ENCODE measurements at regions not wholly inside any gene's neighbourhood (a gene's known extent, or its start where the extent isn't known, plus 50 kb on each side); places are given as distances from the start of the nearest gene placed in this dataset.

DNA sequence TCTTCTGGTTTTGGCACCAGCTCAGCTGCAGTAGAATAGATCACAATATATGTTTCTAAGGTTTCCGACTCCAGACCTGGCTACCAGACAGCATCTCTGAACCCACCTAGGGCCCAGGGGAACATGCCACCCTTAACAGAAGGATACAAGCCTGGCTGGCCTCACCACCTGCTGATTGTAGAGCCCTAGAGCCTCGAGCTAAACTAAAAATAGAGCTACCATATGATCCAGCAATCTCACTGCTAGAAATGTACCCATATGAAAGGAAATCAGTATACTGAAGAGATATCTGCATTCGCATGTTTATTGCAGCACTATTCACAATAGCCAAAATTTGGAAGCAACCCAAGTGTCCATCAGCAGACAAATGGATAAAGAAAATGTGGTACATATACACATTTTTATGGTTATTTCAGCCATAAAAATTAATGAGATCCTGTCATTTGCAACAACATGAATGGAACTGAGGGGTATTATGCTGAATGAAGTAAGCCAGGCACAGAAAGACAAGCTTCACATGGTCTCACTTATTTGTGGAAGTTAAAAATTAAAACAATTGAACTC lies 242.4 kb upstream of the SLC39A10 start:
- Histone ChIP-seq H3K4me2 (ENCODE audit: low read length) (no peak overlapping the region), H3K27ac (ENCODE audit: low read depth, low read length) (no peak overlapping the region), H2AFZ (ENCODE audit: low read depth, low read length) (no peak overlapping the region), H3K4me3 (ENCODE audit: insufficient read depth, low read depth, low read length) (no peak overlapping the region), H4K20me1 (ENCODE audit: insufficient read depth, low read length) (no peaks in the 10 kb centered on the region), H3K9me3 (ENCODE audit: insufficient read depth, low read depth, low read length) (no peaks in the 10 kb centered on the region), H3K4me1 (ENCODE audit: insufficient read depth, low read length) (peaks cover 2% of the 10 kb centered on the region), H3K79me2 (ENCODE audit: insufficient read depth, low read length) (no peaks in the 10 kb centered on the region), H3K27me3 (ENCODE audit: insufficient read depth, low read length) (no peaks in the 10 kb centered on the region), H3K9ac (ENCODE audit: low read length) (no peak overlapping the region), H3K36me3 (ENCODE audit: insufficient read depth, low read length) (no peaks in the 10 kb centered on the region)
- no peak overlapping the region for H3K4me3 Mint-ChIP-seq (ENCODE audit: unreplicated experiment)
- TF ChIP-seq, protein P1, sequence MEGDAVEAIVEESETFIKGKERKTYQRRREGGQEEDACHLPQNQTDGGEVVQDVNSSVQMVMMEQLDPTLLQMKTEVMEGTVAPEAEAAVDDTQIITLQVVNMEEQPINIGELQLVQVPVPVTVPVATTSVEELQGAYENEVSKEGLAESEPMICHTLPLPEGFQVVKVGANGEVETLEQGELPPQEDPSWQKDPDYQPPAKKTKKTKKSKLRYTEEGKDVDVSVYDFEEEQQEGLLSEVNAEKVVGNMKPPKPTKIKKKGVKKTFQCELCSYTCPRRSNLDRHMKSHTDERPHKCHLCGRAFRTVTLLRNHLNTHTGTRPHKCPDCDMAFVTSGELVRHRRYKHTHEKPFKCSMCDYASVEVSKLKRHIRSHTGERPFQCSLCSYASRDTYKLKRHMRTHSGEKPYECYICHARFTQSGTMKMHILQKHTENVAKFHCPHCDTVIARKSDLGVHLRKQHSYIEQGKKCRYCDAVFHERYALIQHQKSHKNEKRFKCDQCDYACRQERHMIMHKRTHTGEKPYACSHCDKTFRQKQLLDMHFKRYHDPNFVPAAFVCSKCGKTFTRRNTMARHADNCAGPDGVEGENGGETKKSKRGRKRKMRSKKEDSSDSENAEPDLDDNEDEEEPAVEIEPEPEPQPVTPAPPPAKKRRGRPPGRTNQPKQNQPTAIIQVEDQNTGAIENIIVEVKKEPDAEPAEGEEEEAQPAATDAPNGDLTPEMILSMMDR (IDR thresholded peaks at IDR 0.05; ENCODE audit: insufficient read depth, low read depth, low read length): no peak
- TF ChIP-seq EZH2 (IDR thresholded peaks at IDR 0.05; ENCODE audit: insufficient read depth, low read length): no peak
- no peaks in the 10 kb centered on the region for H3K9me3 Mint-ChIP-seq (ENCODE audit: unreplicated experiment)
- no peaks in the 10 kb centered on the region for H3K27me3 Mint-ChIP-seq (ENCODE audit: low read depth, unreplicated experiment)
- DNase-seq (ENCODE audit: low read depth) (no peak), FAIRE-seq (no peak)
- no peaks in the 10 kb centered on the region for H3K36me3 Mint-ChIP-seq (ENCODE audit: low read depth, unreplicated experiment)
- H3K4me1 Mint-ChIP-seq (ENCODE audit: low read depth, unreplicated experiment): peaks cover 5% of the 10 kb centered on the region
- H3K27ac Mint-ChIP-seq (ENCODE audit: unreplicated experiment): no peak overlapping the region

DNA sequence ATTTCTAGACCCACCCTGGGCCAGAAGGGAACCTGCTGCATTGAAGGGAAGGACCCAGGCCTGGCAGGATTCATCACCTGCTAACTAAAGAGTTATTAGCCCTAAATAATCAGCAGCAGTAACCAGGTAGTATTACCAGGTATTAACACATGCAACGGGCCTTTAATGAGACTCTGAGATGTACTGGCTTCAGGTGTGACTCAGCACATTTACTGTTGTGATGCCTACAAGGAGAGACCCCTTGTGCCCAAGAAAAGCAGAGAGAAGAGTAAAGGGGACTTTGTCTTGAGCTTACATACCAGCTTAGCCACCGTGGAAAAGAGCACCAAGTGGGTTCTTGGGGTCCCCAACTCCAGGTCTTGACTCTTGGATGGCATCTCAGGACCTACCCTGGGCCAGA lies 243.1 kb upstream of the SLC39A10 start:
- no peaks in the 10 kb centered on the region for H3K9me3 Mint-ChIP-seq (ENCODE audit: unreplicated experiment)
- Histone ChIP-seq H3K4me3 (ENCODE audit: insufficient read depth, low read depth, low read length) (no peak overlapping the region), H2AFZ (ENCODE audit: low read depth, low read length) (no peak overlapping the region), H3K9ac (ENCODE audit: low read length) (no peak overlapping the region), H3K27me3 (ENCODE audit: insufficient read depth, low read length) (no peaks in the 10 kb centered on the region), H3K4me1 (ENCODE audit: insufficient read depth, low read length) (peaks cover 2% of the 10 kb centered on the region), H3K9me3 (ENCODE audit: insufficient read depth, low read depth, low read length) (no peaks in the 10 kb centered on the region), H3K4me2 (ENCODE audit: low read length) (no peak overlapping the region), H3K79me2 (ENCODE audit: insufficient read depth, low read length) (no peaks in the 10 kb centered on the region), H3K27ac (ENCODE audit: low read depth, low read length) (no peak overlapping the region), H3K36me3 (ENCODE audit: insufficient read depth, low read length) (no peaks in the 10 kb centered on the region), H4K20me1 (ENCODE audit: insufficient read depth, low read length) (no peaks in the 10 kb centered on the region)
- TF ChIP-seq, protein P1 (IDR thresholded peaks at IDR 0.05; ENCODE audit: insufficient read depth, low read depth, low read length): no peak
- no peak for TF ChIP-seq EZH2 (IDR thresholded peaks at IDR 0.05; ENCODE audit: insufficient read depth, low read length)
- H3K4me1 Mint-ChIP-seq (ENCODE audit: low read depth, unreplicated experiment): peaks cover 5% of the 10 kb centered on the region
- H3K27me3 Mint-ChIP-seq (ENCODE audit: low read depth, unreplicated experiment): no peaks in the 10 kb centered on the region
- peak overlapping the region; percentile 58 for H3K27ac Mint-ChIP-seq (ENCODE audit: unreplicated experiment)
- no peak overlapping the region for H3K4me3 Mint-ChIP-seq (ENCODE audit: unreplicated experiment)
- no peak for DNase-seq (ENCODE audit: low read depth)
- no peaks in the 10 kb centered on the region for H3K36me3 Mint-ChIP-seq (ENCODE audit: low read depth, unreplicated experiment)
- no peak for FAIRE-seq

DNA sequence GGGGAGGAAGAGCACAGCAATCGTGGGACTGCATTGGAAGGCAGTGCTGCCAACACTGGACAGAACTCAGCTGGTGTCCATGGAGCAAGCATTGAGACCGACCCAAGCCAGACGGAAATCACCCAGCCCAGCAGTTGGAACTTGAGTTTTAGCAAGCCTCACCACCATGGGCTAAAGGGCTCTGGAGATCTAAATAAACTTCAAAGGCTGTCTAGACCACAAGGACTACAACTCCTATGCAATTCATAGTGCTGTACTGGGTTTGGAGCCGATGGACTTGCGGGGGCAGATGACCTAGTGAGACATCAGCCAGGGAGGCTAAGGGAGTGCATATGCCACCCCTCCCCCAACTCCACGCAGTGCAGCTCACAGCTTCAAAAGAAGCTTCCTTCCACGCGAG lies 243.6 kb upstream of the SLC39A10 start:
- no peak overlapping the region for H3K9ac ChIP-seq (ENCODE audit: low read length)
- no peaks in the 10 kb centered on the region for H4K20me1 ChIP-seq (ENCODE audit: insufficient read depth, low read length)
- H3K36me3 ChIP-seq (ENCODE audit: insufficient read depth, low read length): no peaks in the 10 kb centered on the region
- H2AFZ ChIP-seq (ENCODE audit: low read depth, low read length): no peak overlapping the region
- H3K4me1 Mint-ChIP-seq (ENCODE audit: low read depth, unreplicated experiment): peaks cover 5% of the 10 kb centered on the region
- no peak overlapping the region for H3K27ac ChIP-seq (ENCODE audit: low read depth, low read length)
- no peak overlapping the region for H3K4me2 ChIP-seq (ENCODE audit: low read length)
- H3K27ac Mint-ChIP-seq (ENCODE audit: unreplicated experiment): no peak overlapping the region
- TF ChIP-seq, protein P1 (IDR thresholded peaks at IDR 0.05; ENCODE audit: insufficient read depth, low read depth, low read length): no peak
- TF ChIP-seq EZH2 (IDR thresholded peaks at IDR 0.05; ENCODE audit: insufficient read depth, low read length): no peak
- H3K36me3 Mint-ChIP-seq (ENCODE audit: low read depth, unreplicated experiment): no peaks in the 10 kb centered on the region
- no peaks in the 10 kb centered on the region for H3K27me3 ChIP-seq (ENCODE audit: insufficient read depth, low read length)
- H3K4me1 ChIP-seq (ENCODE audit: insufficient read depth, low read length): peaks cover 2% of the 10 kb centered on the region
- no peaks in the 10 kb centered on the region for H3K27me3 Mint-ChIP-seq (ENCODE audit: low read depth, unreplicated experiment)
- H3K79me2 ChIP-seq (ENCODE audit: insufficient read depth, low read length): no peaks in the 10 kb centered on the region
- H3K9me3 ChIP-seq (ENCODE audit: insufficient read depth, low read depth, low read length): no peaks in the 10 kb centered on the region
- DNase-seq (ENCODE audit: low read depth): peak; percentile 66
- no peak for FAIRE-seq
- H3K9me3 Mint-ChIP-seq (ENCODE audit: unreplicated experiment): no peaks in the 10 kb centered on the region
- no peak overlapping the region for H3K4me3 ChIP-seq (ENCODE audit: insufficient read depth, low read depth, low read length)
- H3K4me3 Mint-ChIP-seq (ENCODE audit: unreplicated experiment): no peak overlapping the region
